ENCODE measurements at regions not wholly inside any gene's neighbourhood (a gene's known extent, or its start where the extent isn't known, plus 50 kb on each side); places are given as distances from the start of the nearest gene placed in this dataset.

DNA sequence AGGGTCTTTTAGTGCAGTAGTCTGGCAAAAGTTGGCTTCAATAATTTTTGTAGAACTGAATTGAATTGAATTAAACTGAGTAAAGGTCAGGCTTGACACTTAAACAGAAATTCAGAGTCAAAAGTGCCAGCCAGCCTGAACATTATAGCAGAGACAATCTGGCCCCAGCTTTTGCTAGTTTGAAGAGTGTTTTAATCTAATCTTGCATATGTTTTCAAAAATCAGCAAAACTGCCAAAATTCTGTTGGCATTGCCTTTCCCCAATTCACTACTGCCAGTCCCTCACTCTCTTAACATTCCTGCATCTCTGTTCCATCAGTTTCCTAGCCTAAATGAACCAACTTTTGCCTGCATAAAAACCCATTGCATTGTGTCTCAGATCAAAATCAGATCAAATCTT lies 403.8 kb downstream of the NUF2 start:
- Mint-ChIP-seq H3K9me3 (peaks cover 3 to 24% (median 6%) of the 10 kb centered on the region in 5 donors), H3K27me3 (no peaks in the 10 kb centered on the region), H3K27ac (no peak overlapping the region), H3K4me1 (no peaks in the 10 kb centered on the region), H3K36me3 (no peaks in the 10 kb centered on the region), H3K4me3 (no peak overlapping the region)
- ChIA-PET POLR2A (no interaction called here), CTCF (no interaction called here)
- DNase-seq, result no peak
- Histone ChIP-seq H3K27me3 (ENCODE audit: insufficient read depth, low read length, poor library complexity, severe bottlenecking) (no peaks in the 10 kb centered on the region), H3K9me3 (ENCODE audit: low read length) (no peaks in the 10 kb centered on the region), H3K4me1 (ENCODE audit: insufficient read depth, low read length) (no peaks in the 10 kb centered on the region), H3K4me3 (ENCODE audit: low read length) (no peak overlapping the region), H3K36me3 (ENCODE audit: insufficient read depth, low read length) (no peaks in the 10 kb centered on the region), H3K27ac (ENCODE audit: low read depth, low read length) (no peak overlapping the region)

DNA sequence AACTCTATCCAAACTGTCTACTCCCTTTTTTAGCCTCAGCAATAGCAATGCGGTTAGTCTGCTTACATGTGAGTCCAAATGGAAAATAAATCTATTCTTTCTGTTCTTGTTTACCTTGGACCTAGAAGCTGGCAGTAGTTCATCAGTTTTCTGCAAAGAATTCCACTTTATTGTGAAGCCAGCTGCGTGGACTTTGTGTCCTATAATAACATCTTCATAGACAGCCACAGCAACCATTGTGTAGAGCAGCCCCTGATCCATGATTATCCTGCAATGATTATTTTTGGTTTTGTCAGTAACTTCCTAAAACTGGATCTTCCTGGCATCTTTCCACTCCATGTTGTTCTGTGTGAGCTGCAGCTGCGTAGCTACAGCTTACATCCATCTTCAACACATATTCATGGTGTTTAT lies 408.7 kb downstream of the NUF2 start:
- H3K4me1 Mint-ChIP-seq, result no peaks in the 10 kb centered on the region
- no peak overlapping the region for H3K27ac ChIP-seq (ENCODE audit: low read depth, low read length)
- DNase-seq, result no peak
- peaks cover 2 to 20% (median 4%) of the 10 kb centered on the region in 5 donors for H3K9me3 Mint-ChIP-seq
- CTCF ChIA-PET, result no interaction called here
- H3K9me3 ChIP-seq (ENCODE audit: low read length), result no peaks in the 10 kb centered on the region
- no peaks in the 10 kb centered on the region for H3K36me3 ChIP-seq (ENCODE audit: insufficient read depth, low read length)
- H3K27ac Mint-ChIP-seq, result no peak overlapping the region
- H3K36me3 Mint-ChIP-seq, result no peaks in the 10 kb centered on the region
- no peak overlapping the region for H3K4me3 Mint-ChIP-seq
- H3K27me3 ChIP-seq (ENCODE audit: insufficient read depth, low read length, poor library complexity, severe bottlenecking), result no peaks in the 10 kb centered on the region
- POLR2A ChIA-PET, result no interaction called here
- no peaks in the 10 kb centered on the region for H3K4me1 ChIP-seq (ENCODE audit: insufficient read depth, low read length)
- no peaks in the 10 kb centered on the region for H3K27me3 Mint-ChIP-seq
- H3K4me3 ChIP-seq (ENCODE audit: low read length), result no peak overlapping the region

DNA sequence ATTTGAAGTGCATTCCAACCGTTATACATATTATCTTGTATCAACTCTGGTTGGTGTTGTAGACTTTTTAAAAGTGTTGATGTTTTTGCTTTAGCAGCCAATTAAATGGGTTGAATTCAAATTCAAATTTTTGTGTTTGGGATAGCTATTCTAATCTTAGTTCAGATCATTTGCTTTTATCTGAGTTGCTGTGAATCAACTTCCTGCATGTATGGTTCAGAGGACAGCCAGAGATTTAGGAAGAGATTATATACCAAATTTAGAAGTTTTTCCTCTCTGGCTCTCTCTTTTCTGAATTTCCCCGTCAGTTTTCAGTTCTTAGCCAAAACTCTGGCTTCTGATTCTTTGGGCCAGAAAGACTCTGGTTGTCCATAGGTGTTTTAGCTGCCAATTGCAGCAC lies 415.5 kb downstream of the NUF2 start:
- H3K27ac ChIP-seq (ENCODE audit: low read depth, low read length), result no peak overlapping the region
- ChIA-PET POLR2A (no interaction called here), CTCF (no interaction called here)
- Mint-ChIP-seq H3K4me3 (no peak overlapping the region), H3K9me3 (peaks cover 0 to 22% (median 8%) of the 10 kb centered on the region in 5 donors), H3K27me3 (no peaks in the 10 kb centered on the region), H3K36me3 (no peaks in the 10 kb centered on the region), H3K27ac (no peak overlapping the region), H3K4me1 (no peaks in the 10 kb centered on the region)
- H3K9me3 ChIP-seq (ENCODE audit: low read length), result no peaks in the 10 kb centered on the region
- H3K27me3 ChIP-seq (ENCODE audit: insufficient read depth, low read length, poor library complexity, severe bottlenecking), result no peaks in the 10 kb centered on the region
- no peak for DNase-seq
- H3K4me1 ChIP-seq (ENCODE audit: insufficient read depth, low read length), result no peaks in the 10 kb centered on the region
- no peak overlapping the region for H3K4me3 ChIP-seq (ENCODE audit: low read length)
- H3K36me3 ChIP-seq (ENCODE audit: insufficient read depth, low read length), result no peaks in the 10 kb centered on the region

DNA sequence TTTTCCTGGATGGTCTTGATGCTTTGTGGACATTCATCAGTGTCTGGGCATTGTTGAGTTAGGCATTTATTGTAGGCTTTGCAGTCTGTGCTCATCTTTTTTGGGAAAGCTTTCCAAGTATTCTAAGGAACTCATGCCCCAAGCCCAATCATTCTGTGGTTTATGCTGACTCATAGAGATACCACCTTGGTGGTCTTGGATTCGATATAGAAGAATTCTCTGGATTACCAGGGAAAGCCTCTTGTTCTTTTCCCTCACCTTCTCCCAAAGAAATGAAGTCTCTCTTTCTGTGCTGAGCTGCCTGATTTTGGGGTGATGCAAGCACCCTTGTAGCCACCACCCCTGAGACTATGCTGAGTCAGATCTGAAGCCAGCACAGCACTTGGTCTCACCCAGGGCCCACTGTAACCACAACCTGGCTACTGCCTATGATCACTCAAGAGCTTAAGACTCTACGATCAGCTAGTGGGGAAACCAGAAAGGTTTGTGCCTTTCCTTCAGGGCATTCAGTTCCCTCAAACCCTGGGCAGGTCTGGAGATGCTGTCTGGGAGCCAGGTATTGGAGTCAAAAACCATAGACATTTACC lies 422.6 kb downstream of the NUF2 start:
- H3K4me3 Mint-ChIP-seq, result no peak overlapping the region
- Histone ChIP-seq H3K27me3 (ENCODE audit: insufficient read depth, low read length, poor library complexity, severe bottlenecking) (no peaks in the 10 kb centered on the region), H3K36me3 (ENCODE audit: insufficient read depth, low read length) (no peaks in the 10 kb centered on the region), H3K4me1 (ENCODE audit: insufficient read depth, low read length) (no peaks in the 10 kb centered on the region), H3K27ac (ENCODE audit: low read depth, low read length) (no peak overlapping the region), H3K9me3 (ENCODE audit: low read length) (no peaks in the 10 kb centered on the region), H3K4me3 (ENCODE audit: low read length) (no peak overlapping the region)
- H3K27me3 Mint-ChIP-seq, result no peaks in the 10 kb centered on the region
- no peaks in the 10 kb centered on the region for H3K36me3 Mint-ChIP-seq
- H3K9me3 Mint-ChIP-seq, result peaks cover 8 to 32% (median 15%) of the 10 kb centered on the region in 5 donors
- POLR2A ChIA-PET, result no interaction called here
- DNase-seq, result no peak
- H3K27ac Mint-ChIP-seq, result no peak overlapping the region
- no peaks in the 10 kb centered on the region for H3K4me1 Mint-ChIP-seq
- CTCF ChIA-PET, result no interaction called here

DNA sequence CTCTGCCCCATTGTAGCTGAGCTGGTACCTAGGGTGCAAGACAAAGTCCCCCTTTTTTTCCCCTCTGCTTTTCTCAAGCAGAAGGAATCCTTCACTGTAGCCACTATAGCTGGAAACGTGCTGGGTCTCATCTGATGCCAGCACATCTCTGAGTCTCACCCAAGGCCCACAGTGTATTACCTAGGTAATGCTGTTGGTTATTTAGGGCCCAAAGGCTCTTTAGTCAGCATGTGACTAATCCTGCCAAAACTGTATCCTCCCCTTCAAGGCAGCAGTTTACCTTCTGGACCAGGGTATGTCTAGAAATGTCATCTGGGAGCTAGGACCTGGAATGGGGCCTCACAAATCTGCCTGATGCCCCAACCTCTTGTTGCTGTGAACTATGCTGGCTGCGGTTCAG lies 423.4 kb downstream of the NUF2 start:
- Histone ChIP-seq H3K4me3 (ENCODE audit: low read length) (no peak overlapping the region), H3K9me3 (ENCODE audit: low read length) (no peaks in the 10 kb centered on the region), H3K27ac (ENCODE audit: low read depth, low read length) (no peak overlapping the region), H3K27me3 (ENCODE audit: insufficient read depth, low read length, poor library complexity, severe bottlenecking) (no peaks in the 10 kb centered on the region), H3K4me1 (ENCODE audit: insufficient read depth, low read length) (no peaks in the 10 kb centered on the region), H3K36me3 (ENCODE audit: insufficient read depth, low read length) (no peaks in the 10 kb centered on the region)
- POLR2A ChIA-PET, result no interaction called here
- Mint-ChIP-seq H3K27me3 (no peaks in the 10 kb centered on the region), H3K9me3 (peaks cover 8 to 27% (median 15%) of the 10 kb centered on the region in 5 donors), H3K4me1 (no peaks in the 10 kb centered on the region), H3K36me3 (no peaks in the 10 kb centered on the region), H3K27ac (no peak overlapping the region), H3K4me3 (no peak overlapping the region)
- CTCF ChIA-PET, result no interaction called here
- DNase-seq, result no peak

DNA sequence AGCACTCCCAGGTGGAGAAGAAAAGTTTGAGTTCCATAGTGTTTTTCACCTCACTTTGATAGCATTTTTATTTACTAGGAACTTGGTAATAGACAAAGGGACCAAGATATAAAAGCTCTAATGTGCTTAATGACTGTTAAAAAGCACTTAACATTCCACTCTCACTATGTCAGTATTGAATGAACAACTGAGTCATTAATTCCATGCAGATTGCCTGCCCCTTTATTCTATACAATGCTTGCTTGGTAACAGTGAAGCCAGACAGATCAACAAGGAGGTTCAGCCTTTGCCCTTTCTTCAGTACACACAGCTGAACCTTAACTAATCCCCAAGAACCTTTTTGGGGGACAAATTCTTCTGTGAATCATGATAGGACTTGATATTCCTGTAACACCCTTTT lies 425.5 kb downstream of the NUF2 start:
- CTCF ChIA-PET, result interaction anchor here (1.1 kb wide), 1 partner anchor 10 kb away, joined by 4 read pairs; no protein-coding TSS in a partner anchor
- H3K27me3 Mint-ChIP-seq, result no peaks in the 10 kb centered on the region
- H3K27me3 ChIP-seq (ENCODE audit: insufficient read depth, low read length, poor library complexity, severe bottlenecking), result no peaks in the 10 kb centered on the region

DNA sequence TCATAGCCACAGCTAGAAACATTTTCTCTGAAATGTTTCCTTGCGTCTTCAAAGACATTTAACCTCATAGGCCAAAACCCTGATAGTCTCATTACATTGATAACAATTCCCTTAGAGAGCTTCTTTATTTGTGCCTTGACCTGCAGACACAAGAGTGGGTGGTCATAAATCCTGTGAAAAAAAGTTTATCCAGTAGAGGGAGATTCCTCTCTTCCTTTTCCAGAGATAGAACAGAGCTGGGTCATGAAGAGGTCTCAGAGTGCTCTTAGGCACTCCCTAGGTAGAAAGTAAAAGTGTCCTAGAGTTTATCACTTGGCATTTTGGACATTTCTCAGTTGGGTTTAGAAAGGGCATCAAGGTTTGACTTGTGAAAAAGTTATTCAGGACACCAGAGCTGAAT lies 426.1 kb downstream of the NUF2 start:
- Mint-ChIP-seq H3K27me3 (no peaks in the 10 kb centered on the region), H3K27ac (no peak overlapping the region), H3K9me3 (peaks cover 7 to 22% (median 9%) of the 10 kb centered on the region in 5 donors), H3K36me3 (no peaks in the 10 kb centered on the region), H3K4me3 (no peak overlapping the region), H3K4me1 (no peaks in the 10 kb centered on the region)
- H3K4me3 ChIP-seq (ENCODE audit: low read length), result no peak overlapping the region
- DNase-seq, result no peak
- H3K36me3 ChIP-seq (ENCODE audit: insufficient read depth, low read length), result no peaks in the 10 kb centered on the region
- no peaks in the 10 kb centered on the region for H3K4me1 ChIP-seq (ENCODE audit: insufficient read depth, low read length)
- no peaks in the 10 kb centered on the region for H3K9me3 ChIP-seq (ENCODE audit: low read length)
- ChIA-PET CTCF (interaction anchor here (1.1 kb wide), 1 partner anchor 9 kb away, joined by 4 read pairs; no protein-coding TSS in a partner anchor), POLR2A (no interaction called here)
- no peak overlapping the region for H3K27ac ChIP-seq (ENCODE audit: low read depth, low read length)
- no peaks in the 10 kb centered on the region for H3K27me3 ChIP-seq (ENCODE audit: insufficient read depth, low read length, poor library complexity, severe bottlenecking)

More for the DNA sequence above, 425.5 kb downstream of the NUF2 start:
- H3K9me3 Mint-ChIP-seq, result peaks cover 8 to 27% (median 11%) of the 10 kb centered on the region in 5 donors
- no peaks in the 10 kb centered on the region for H3K4me1 Mint-ChIP-seq
- DNase-seq, result no peak
- no peak overlapping the region for H3K27ac ChIP-seq (ENCODE audit: low read depth, low read length)
- POLR2A ChIA-PET, result no interaction called here
- no peak overlapping the region for H3K4me3 ChIP-seq (ENCODE audit: low read length)
- H3K36me3 ChIP-seq (ENCODE audit: insufficient read depth, low read length), result no peaks in the 10 kb centered on the region
- H3K4me1 ChIP-seq (ENCODE audit: insufficient read depth, low read length), result no peaks in the 10 kb centered on the region
- no peak overlapping the region for H3K4me3 Mint-ChIP-seq
- no peaks in the 10 kb centered on the region for H3K9me3 ChIP-seq (ENCODE audit: low read length)
- no peak overlapping the region for H3K27ac Mint-ChIP-seq
- H3K36me3 Mint-ChIP-seq, result no peaks in the 10 kb centered on the region

DNA sequence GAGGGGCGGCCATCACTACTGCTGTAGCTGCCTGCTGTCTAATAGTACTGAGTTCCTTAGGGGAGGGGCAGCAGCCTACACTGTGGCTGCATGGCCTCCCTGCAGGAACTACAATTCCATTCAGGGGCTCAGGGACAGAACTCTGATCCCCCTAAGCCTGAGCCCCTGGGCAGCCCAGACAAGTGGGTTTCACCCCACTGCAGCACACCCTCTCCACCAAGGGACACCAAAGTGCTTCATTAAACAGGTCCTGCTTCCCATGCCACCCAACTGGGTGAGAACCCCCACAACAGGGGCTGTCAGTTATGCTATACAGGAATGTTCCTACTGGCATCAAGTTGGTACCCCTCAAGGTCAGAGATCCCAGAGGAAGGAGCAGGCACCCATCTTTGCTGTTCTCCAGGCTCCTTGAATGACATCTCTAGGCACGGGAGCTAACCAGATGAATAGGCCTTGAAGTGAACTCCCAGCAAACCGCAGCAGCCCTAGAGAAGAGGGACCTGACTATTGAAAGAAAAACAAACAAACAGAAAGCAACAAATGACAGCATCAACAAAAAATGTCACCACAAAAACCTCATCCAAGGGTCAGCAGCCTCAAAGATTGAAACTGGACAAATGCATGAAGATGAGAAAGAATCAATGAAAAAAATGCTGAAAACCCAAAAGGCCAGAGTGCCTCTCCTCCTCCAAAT lies 437.4 kb downstream of the NUF2 start:
- no peak overlapping the region for H3K27ac Mint-ChIP-seq
- DNase-seq, result no peak
- POLR2A ChIA-PET, result no interaction called here
- Histone ChIP-seq H3K27me3 (ENCODE audit: insufficient read depth, low read length, poor library complexity, severe bottlenecking) (no peaks in the 10 kb centered on the region), H3K27ac (ENCODE audit: low read depth, low read length) (no peak overlapping the region), H3K9me3 (ENCODE audit: low read length) (no peaks in the 10 kb centered on the region), H3K4me1 (ENCODE audit: insufficient read depth, low read length) (no peaks in the 10 kb centered on the region), H3K4me3 (ENCODE audit: low read length) (no peak overlapping the region), H3K36me3 (ENCODE audit: insufficient read depth, low read length) (no peaks in the 10 kb centered on the region)
- H3K36me3 Mint-ChIP-seq, result no peaks in the 10 kb centered on the region
- peaks cover 6 to 24% (median 13%) of the 10 kb centered on the region in 5 donors for H3K9me3 Mint-ChIP-seq
- CTCF ChIA-PET, result no interaction called here
- no peaks in the 10 kb centered on the region for H3K27me3 Mint-ChIP-seq
- no peaks in the 10 kb centered on the region for H3K4me1 Mint-ChIP-seq
- H3K4me3 Mint-ChIP-seq, result no peak overlapping the region

Data from CD8-positive, alpha-beta memory T cell (primary cell).